ENCODE measurements at regions not wholly inside any gene's neighbourhood (a gene's known extent, or its start where the extent isn't known, plus 50 kb on each side); places are given as distances from the start of the nearest gene placed in this dataset.

DNA sequence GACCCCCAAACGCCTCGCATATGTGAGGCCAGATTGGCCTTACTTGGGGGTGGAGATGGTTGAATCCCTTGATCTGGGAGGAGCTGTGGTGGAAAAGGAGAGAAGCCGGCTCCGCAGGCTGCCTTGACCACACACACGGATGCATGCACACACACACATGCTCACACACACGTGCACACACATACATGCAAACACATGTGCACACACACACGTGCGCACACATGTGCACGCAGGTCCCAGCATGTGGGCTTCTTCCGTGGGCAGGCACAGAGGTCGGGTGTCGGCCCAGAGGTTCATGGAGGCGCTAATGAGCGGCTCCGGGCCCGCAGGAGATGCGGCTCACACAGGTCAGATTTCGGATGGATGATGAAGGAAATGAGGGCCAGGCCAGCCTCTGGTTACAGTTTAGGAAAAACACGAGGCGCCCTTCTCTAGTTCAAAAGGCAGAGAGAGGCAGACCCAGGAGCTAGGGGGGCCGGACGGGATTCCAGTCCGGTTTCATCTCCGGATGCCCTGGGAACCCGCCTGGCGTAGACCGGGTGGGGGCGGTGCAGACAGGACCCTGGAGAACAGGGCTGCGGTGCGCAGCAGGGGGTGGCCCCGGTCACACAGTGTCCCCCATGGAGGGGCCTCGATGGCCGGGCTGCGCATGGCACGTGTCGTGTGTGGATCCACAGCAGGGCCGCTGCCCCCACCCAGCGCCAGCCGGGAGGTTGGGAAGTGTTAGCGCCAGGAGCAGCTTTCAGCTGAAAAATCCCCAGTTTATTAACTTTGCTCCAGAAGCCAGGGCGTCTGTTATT, 91.1 kb upstream of the ACTRT2 start:
- no peaks in the 10 kb centered on the region for H3K4me1 ChIP-seq
- intact Hi-C loops (cut with DNase I) = no loop called here
- H3K9ac ChIP-seq (ENCODE audit: low read depth in 2 of 2, low read length in 2 of 2) = no peak overlapping the region
- no peaks in the 10 kb centered on the region for H3K36me3 ChIP-seq
- no peaks in the 10 kb centered on the region for H3K9me3 ChIP-seq
- no peak overlapping the region for H3K4me3 ChIP-seq
- H3K27ac ChIP-seq = no peak overlapping the region
- no peak for DNase-seq
- H3K27me3 ChIP-seq = no peaks in the 10 kb centered on the region
- TF ChIP-seq, protein P1, sequence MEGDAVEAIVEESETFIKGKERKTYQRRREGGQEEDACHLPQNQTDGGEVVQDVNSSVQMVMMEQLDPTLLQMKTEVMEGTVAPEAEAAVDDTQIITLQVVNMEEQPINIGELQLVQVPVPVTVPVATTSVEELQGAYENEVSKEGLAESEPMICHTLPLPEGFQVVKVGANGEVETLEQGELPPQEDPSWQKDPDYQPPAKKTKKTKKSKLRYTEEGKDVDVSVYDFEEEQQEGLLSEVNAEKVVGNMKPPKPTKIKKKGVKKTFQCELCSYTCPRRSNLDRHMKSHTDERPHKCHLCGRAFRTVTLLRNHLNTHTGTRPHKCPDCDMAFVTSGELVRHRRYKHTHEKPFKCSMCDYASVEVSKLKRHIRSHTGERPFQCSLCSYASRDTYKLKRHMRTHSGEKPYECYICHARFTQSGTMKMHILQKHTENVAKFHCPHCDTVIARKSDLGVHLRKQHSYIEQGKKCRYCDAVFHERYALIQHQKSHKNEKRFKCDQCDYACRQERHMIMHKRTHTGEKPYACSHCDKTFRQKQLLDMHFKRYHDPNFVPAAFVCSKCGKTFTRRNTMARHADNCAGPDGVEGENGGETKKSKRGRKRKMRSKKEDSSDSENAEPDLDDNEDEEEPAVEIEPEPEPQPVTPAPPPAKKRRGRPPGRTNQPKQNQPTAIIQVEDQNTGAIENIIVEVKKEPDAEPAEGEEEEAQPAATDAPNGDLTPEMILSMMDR (IDR thresholded peaks at IDR 0.05) = no peak

DNA sequence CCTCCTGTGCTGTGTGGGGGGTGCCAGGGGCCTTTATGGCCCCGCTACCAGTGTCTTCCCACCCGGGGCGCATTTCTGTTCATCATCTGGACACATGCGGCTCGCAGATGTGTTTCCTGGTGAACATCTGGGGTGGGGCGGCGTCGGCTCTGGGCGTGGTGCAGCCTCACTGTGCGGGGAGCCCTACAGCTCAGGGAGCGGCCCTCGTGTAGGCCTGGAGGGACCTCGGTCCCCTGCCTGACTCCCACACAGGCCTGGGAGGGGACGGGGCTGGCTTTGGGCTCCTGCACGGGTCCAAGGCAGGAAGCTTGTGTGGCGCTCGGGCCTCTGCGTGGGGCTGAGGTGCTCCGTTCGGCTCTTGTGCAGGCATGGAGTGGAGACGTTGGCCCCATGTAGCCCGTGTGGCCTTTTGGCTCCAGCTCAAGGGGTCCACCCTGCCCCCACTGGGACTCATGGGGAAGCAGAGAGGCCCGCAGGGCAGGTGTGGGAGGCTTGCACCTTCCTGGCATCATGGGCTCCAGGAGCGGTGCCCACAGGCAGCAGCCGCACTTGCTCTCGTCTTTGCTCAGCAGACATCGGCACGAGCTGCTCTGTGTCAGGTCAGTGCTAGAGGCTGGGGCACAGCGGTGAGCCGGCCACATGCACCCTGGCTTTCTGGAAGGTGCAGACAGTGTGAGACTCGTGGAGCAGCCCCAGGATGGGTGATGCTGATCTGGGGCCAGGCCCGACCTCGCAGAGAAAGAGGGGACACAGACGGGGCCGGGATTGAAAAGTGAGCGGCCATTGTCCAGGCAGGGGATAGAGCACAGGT, 90.1 kb upstream of the ACTRT2 start:
- TF ChIP-seq, protein P1 (IDR thresholded peaks at IDR 0.05) = no peak
- DNase-seq = no peak
- intact Hi-C loops (cut with DNase I) = no loop called here
- Histone ChIP-seq H3K9me3 (no peaks in the 10 kb centered on the region), H3K9ac (ENCODE audit: low read depth in 2 of 2, low read length in 2 of 2) (no peak overlapping the region), H3K4me1 (no peaks in the 10 kb centered on the region), H3K27me3 (no peaks in the 10 kb centered on the region), H3K4me3 (no peak overlapping the region), H3K36me3 (no peaks in the 10 kb centered on the region), H3K27ac (no peak overlapping the region)

DNA sequence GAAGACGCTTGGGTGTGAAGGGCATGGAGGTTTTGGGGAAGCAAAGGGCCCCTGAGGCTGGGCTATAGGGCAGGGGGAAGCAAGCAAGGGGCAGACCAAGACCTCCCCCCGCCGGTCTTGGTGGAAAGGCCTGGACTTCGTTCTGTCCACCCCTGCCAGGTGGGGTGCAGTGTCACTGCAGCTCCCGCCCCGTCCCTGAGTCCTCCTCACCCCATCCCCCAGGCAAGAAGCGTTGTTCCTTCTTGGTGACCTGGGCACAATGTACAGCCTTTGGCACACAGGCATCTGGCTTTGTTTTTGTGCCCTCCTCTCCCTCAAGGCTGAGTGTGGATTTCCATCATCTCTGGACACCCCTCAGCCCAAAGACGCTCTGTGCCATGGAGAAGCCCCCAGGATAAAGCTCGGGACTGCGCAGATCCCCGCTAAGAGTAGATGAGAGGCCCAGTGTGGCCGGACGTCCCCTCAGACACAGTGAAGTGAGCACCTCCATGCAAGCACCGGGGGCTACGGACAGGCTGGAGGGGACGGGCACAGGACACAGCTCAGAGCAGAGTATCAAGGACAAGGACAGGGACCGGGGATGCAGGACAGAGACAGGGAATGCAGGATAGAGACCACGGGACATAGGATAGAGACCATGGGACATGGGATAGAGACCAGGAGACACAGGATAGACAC, 89.4 kb upstream of the ACTRT2 start:
- intact Hi-C loops (cut with DNase I) = no loop called here
- no peaks in the 10 kb centered on the region for H3K36me3 ChIP-seq
- no peaks in the 10 kb centered on the region for H3K27me3 ChIP-seq
- no peak overlapping the region for H3K27ac ChIP-seq
- H3K9ac ChIP-seq (ENCODE audit: low read depth in 2 of 2, low read length in 2 of 2) = no peak overlapping the region
- no peak overlapping the region for H3K4me3 ChIP-seq
- DNase-seq = no peak
- no peaks in the 10 kb centered on the region for H3K9me3 ChIP-seq
- TF ChIP-seq, protein P1 (IDR thresholded peaks at IDR 0.05) = no peak
- H3K4me1 ChIP-seq = no peaks in the 10 kb centered on the region

DNA sequence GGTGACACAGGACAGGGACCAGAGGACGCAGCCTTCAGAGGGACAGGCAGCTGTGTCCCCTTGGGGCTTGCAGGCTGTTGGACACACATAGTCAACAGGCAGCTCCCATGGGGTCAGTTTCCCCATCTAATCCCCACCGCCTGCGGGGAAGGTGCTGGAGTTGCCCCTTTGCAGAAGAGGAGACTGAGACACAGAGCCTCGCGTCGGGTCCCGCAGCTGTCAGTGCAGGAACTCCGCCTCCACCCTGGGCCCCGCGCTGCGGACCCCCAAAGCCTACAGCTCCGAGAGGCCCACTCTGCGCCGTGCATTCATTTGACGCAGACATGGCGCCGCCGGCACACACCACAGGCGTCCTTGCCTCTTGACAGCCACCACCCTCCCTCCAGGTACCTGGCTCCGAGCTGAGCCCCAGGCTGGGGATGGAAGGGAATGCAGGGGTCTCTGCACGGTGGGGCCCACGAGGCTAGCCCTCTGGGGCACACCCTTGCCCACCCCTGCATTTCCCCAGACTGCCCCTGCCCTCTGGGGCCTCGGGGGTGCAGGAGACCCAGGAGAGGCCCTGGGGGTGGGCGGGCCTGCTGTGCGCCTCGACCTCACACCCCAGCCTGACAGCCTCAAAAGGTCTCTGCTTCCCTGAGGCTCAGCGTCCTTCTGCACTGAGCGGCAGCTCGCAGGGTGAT, 88.5 kb upstream of the ACTRT2 start:
- Histone ChIP-seq H3K9me3 (no peaks in the 10 kb centered on the region), H3K27ac (no peak overlapping the region), H3K4me3 (no peak overlapping the region), H3K36me3 (no peaks in the 10 kb centered on the region), H3K27me3 (no peaks in the 10 kb centered on the region), H3K4me1 (no peaks in the 10 kb centered on the region), H3K9ac (ENCODE audit: low read depth in 2 of 2, low read length in 2 of 2) (no peak overlapping the region)
- DNase-seq = no peak
- TF ChIP-seq, protein P1 (IDR thresholded peaks at IDR 0.05) = no peak
- intact Hi-C loops (cut with DNase I) = no loop called here

Measured in colonic mucosa (tissue), 4 donors.